ENCODE measurements at regions not wholly inside any gene's neighbourhood (a gene's known extent, or its start where the extent isn't known, plus 50 kb on each side); places are given as distances from the start of the nearest gene placed in this dataset.

- no peak for DNase-seq (ENCODE audit: low spot score)
Measured at GRCh38 chr11:122062763-122063162, 53.3 kb downstream of the BLID start.

DNA sequence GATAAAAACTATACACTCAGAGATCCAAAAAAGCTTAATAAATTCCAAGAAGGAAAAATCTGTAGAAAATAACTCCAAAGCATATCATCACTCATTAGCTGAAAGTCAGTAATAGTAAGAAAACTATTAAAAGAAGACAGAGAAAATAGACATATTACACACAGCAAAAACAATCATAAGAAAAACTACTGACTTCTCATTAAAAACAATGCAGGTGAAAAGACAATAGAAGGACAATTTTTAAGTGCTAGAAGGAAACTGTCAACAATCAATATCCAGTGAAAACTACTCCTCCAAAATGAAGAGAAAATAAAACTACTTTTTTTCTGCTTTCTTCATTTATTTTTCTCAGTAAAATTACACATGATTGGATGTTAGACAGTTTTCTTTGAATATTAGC, 56.5 kb downstream of the BLID start:
- DNase-seq (ENCODE audit: low spot score) = no peak

DNA sequence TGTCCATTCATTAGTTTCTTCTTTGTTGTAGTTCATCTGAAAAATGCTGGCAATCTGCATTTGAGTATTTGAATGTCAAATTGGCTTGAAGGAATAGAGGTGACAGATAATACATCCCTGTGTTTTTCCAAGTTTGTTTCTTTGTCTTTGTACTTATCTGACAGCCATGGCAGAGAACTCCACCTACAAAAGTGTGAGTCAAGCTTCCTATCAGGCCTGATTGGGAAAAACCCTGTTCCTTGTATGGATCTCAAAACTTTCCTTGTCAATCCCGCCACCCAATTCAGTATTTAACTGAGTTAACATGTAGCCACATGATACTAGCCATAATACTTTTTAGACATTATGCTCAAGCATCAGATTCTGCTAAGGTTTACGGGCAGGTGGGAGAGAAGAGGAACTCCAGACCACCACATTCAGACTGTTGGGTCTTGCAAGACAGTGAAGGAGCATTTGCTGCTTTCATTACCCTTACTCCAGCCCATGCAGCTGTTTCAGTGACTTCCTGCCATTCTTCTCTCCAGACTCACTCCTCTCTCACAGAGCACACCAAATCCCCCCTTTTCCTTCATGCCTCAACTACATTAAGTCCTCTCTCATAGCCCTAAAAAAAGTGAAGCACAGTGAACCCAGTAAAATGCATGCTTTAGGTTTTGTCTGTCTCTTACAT, 65.9 kb downstream of the BLID start:
- DNase-seq (ENCODE audit: low spot score) = no peak

DNA sequence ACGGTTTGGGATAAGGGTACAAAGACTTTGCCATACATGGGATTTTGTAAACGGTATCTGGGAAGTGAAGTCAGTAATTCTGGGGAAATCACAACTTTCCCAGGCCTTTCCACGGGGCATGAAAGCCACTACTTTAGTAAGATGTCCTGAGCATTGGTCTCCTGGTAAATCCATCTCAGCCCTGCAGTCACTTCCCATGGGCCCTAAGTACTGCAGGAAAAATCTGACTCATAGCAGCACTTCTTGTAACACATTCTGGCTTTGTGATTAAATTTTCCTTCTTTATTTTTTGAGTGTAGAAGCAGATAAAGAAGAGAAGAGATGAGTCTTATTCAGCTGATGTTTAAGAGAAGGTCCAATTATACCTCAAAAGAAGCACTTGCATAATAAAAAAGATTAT, 67.6 kb downstream of the BLID start:
- no peak for DNase-seq (ENCODE audit: low spot score)

DNA sequence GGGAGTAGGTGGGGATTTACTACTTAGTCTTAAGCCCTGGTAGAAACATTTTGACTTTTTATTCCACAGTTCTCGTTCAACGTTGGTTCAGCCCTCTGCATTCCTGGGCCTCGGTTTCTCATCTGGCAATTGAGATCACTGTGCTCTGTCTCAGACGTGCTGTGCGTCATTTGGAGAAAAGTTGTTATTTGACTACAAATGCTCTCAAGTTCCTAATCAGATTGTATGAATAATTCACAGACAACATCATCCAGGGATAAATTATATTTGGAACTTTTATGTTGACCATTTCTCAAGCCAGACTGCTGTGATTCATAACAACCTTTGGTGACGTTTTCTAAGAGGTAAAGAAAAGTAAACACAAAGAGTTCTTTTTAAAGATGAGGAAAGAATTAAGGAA, 69.2 kb downstream of the BLID start:
- DNase-seq (ENCODE audit: low spot score) = no peak

- DNase-seq (ENCODE audit: low spot score) = no peak
Measured at GRCh38 chr11:122046438-122046837, 69.6 kb downstream of the BLID start.

GRCh38 chr11:122045181-122045586, 70.8 kb downstream of the BLID start:
- no peak for DNase-seq (ENCODE audit: low spot score)

- no peak for DNase-seq (ENCODE audit: low spot score)
Measured at GRCh38 chr11:122044086-122044485, 71.9 kb downstream of the BLID start.

- DNase-seq (ENCODE audit: low spot score) = no peak
Measured at GRCh38 chr11:122042981-122043380, 73.0 kb downstream of the BLID start.

GRCh38 chr11:122040464-122040863, 75.6 kb downstream of the BLID start:
- no peak for DNase-seq (ENCODE audit: low spot score)

DNA sequence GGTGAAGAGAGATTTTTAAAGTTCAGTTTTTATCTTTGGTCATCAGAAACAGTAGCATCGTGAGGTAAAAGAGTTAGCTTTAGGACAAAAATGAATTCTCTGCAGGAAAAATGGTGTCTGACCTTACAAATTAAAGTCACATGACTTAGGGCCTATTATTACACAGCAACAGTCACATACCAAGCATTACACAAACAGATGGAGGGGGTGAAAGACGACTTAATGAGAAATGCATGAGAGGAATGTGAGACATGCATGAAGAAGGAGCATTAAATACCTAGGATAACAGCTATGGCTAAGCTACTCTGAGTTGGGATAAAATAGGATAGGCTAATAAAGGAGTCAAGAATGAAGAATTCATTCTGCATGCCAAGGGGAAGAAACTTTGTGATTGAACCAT, 77.5 kb downstream of the BLID start:
- DNase-seq (ENCODE audit: low spot score) = no peak

GRCh38 chr11:122037911-122038310, 78.1 kb downstream of the BLID start:
- no peak for DNase-seq (ENCODE audit: low spot score)

- no peak for DNase-seq (ENCODE audit: low spot score)
Measured at GRCh38 chr11:122036493-122036892, 79.5 kb downstream of the BLID start.

DNA sequence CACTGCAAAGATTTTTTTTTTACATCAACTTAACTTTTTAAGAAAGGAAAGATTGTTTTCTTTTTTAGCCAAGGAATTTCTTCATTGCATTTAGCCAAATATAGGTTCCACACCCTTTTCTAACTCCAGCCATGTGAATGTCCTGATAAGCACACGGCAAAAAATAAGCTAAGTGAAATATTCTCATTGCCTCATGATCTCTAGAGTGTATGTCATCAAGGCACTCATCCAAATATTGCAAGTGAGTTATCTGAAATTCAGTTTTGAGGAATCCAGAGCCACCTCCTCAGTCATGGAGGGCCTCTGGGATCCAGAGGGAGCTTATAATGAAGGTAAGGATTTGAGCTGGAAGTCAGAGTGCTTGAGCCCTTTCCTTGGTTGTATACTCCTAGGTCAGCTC, 80.0 kb downstream of the BLID start:
- no peak for DNase-seq (ENCODE audit: low spot score)

GRCh38 chr11:122033631-122034030, 82.4 kb downstream of the BLID start:
- no peak for DNase-seq (ENCODE audit: low spot score)

- no peak for DNase-seq (ENCODE audit: low spot score)
Measured at GRCh38 chr11:122033193-122033592, 82.8 kb downstream of the BLID start.

GRCh38 chr11:122032317-122032716, 83.7 kb downstream of the BLID start:
- DNase-seq (ENCODE audit: low spot score) = no peak

DNA sequence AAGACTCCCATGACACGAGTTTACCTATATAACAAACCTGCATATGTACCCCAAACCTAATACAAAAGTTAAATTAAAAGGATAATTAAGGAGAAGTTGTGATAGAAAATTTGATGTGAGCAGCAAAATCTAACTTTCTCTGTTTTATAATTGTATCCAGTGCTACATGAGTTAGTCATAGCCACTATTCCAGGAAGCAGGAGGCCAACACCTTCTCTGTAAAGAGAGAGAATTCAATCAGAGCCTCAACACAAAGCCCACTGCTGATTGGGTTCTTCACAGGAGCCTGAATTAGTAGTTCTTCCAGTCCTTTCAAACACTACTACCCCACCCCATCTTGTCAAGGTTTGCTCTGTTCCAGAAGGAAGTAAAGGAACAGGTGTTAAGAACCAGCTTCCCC, 84.2 kb downstream of the BLID start:
- DNase-seq (ENCODE audit: low spot score) = no peak

- no peak for DNase-seq (ENCODE audit: low spot score)
Measured at GRCh38 chr11:122030286-122030685, 85.7 kb downstream of the BLID start.

DNA sequence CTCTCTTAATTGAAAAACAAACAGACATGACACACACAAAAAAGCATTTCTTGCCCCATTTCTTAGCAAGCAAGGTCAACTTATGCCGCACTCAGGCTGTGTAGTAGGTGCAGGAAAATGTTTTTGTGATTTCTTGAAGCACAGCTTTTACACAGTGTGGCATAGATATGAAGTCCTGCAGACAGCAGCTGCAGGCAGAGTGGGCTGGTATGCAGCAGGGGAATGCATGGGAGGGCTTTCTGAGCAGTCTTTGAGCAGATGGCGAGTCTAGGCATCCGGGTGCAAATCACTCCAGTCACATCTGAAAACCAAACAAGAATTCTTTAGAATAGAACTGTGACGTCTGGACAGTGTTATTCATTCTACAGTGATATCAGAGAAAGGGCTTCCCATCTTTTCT, 87.5 kb downstream of the BLID start:
- DNase-seq (ENCODE audit: low spot score) = no peak

DNA sequence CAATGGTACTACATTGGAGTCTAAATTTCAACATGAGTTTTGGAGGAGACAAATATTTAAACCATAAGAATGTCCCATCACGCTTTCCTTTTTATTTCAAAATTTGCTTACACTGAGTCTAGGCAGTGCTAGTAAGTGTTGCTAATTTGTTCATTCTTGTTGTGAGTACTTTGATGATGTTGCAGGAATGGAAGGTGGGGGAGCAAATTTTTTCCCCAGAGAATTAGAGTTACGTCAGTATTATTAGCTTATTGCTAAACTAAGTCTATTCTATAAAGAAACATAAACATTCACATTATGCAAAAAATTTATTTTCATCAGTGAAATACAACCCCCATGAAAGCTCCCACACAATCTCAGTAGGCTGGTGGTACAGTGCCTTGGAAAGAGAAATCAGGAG, 88.0 kb downstream of the BLID start:
- no peak for DNase-seq (ENCODE audit: low spot score)

GRCh38 chr11:122025757-122026156, 90.3 kb downstream of the BLID start:
- DNase-seq (ENCODE audit: low spot score) = no peak

GRCh38 chr11:122024278-122024677, 91.7 kb downstream of the BLID start:
- DNase-seq (ENCODE audit: low spot score) = no peak

DNA sequence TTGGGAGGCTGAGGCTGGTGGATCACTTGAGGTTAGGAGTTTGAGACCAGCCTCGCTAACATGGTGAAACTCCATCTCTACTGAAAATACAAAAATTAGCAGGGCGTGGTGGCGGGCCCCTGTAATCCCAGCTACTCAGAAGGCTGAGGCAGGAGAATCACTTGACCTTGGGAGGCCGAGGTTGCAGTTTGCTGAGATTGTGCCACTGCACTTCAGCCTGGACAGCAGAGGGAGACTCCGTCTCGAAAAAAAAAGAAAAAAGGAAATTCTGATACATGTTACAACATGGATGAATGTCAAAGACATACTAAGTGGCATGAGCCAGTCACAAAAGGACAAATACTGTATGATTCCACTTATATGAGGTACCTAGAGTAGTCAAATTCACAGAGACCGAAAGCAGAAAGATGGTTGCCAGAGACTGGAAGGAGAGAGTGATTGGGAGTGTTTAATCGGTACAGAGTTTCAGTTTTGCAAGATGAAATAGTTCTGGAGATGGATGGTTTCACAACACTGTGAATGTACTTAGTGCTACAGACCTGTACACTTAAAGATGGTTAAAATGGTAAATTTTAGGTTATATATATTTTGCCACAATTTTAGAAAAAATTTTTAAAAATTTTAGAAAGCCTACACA, 92.3 kb downstream of the BLID start:
- no peak for DNase-seq (ENCODE audit: low spot score)

All from germinal center (tissue), 1 donor.